ENCODE measurements at regions not wholly inside any gene's neighbourhood (a gene's known extent, or its start where the extent isn't known, plus 50 kb on each side); places are given as distances from the start of the nearest gene placed in this dataset.

DNA sequence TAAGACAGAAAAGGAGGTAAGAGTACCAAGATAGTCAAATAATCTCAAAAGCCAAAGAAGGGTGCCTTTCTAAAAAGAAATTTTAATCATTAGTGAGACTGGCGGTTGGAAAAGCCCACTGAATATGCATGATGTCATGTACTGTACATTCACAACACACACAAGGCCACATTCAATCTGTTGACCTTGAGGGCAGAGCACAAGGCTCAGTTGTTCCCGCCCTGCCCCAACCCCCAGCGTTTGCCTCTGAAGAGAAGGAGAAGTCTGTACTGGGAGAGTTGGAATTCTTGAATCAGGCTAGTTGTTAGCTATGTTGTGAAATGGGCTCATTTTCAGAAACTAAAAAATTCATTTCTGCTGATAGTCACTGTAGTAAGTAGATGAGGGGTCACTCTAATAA lies 50.2 kb upstream of the NID2 start:
- Histone ChIP-seq H2AFZ (ENCODE audit: low read depth, low read length) (no peak overlapping the region), H3K9me3 (ENCODE audit: insufficient read depth, low read length, severe bottlenecking) (no peaks in the 10 kb centered on the region), H3K36me3 (ENCODE audit: insufficient read depth, low read length) (no peaks in the 10 kb centered on the region), H3K27ac (ENCODE audit: low read length) (no peak overlapping the region), H3K79me2 (ENCODE audit: insufficient read depth, low read length) (no peaks in the 10 kb centered on the region), H3K27me3 (ENCODE audit: insufficient read depth, low read length, poor library complexity) (no peaks in the 10 kb centered on the region), H3K4me3 (ENCODE audit: low read depth in 1 of 2, low read length in 2 of 2) (no peak overlapping the region), H3K9ac (ENCODE audit: low read depth, low read length) (no peak overlapping the region), H4K20me1 (ENCODE audit: insufficient read depth, low read length) (no peaks in the 10 kb centered on the region), H3K4me2 (ENCODE audit: insufficient read depth, low read length) (no peak overlapping the region), H3K4me1 (ENCODE audit: insufficient read depth, low read length) (peaks cover 10% of the 10 kb centered on the region)
- DNase-seq (no peak), ATAC-seq (ENCODE audit: insufficient read depth, low read depth) (no peak)
- TF ChIP-seq, protein P1, sequence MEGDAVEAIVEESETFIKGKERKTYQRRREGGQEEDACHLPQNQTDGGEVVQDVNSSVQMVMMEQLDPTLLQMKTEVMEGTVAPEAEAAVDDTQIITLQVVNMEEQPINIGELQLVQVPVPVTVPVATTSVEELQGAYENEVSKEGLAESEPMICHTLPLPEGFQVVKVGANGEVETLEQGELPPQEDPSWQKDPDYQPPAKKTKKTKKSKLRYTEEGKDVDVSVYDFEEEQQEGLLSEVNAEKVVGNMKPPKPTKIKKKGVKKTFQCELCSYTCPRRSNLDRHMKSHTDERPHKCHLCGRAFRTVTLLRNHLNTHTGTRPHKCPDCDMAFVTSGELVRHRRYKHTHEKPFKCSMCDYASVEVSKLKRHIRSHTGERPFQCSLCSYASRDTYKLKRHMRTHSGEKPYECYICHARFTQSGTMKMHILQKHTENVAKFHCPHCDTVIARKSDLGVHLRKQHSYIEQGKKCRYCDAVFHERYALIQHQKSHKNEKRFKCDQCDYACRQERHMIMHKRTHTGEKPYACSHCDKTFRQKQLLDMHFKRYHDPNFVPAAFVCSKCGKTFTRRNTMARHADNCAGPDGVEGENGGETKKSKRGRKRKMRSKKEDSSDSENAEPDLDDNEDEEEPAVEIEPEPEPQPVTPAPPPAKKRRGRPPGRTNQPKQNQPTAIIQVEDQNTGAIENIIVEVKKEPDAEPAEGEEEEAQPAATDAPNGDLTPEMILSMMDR (IDR thresholded peaks at IDR 0.05; ENCODE audit: borderline replicate concordance, extremely low read depth, low read length, poor library complexity, severe bottlenecking): no peak
- TF ChIP-seq EZH2 (IDR thresholded peaks at IDR 0.05; ENCODE audit: borderline replicate concordance, low read depth, low read length, severe bottlenecking): no peak

Data from DND-41 (cell line).